Middle frontal gyrus (tissue), 1 donor: ENCODE measurements at regions not wholly inside any gene's neighbourhood (a gene's known extent, or its start where the extent isn't known, plus 50 kb on each side); places are given as distances from the start of the nearest gene placed in this dataset.
"Not testable (repeated sequence)": the region's sequence is repeated elsewhere in the genome, so short reads cannot be mapped to it uniquely, and the experiment has no call there.

Experiments
- DNase-seq: peaks from one replicate; pipeline ENCODE4 v3.0.0-alpha.2; 2015; ENCODE audit warnings: low spot score; ENCODE audit errors: extremely low spot score

DNA sequence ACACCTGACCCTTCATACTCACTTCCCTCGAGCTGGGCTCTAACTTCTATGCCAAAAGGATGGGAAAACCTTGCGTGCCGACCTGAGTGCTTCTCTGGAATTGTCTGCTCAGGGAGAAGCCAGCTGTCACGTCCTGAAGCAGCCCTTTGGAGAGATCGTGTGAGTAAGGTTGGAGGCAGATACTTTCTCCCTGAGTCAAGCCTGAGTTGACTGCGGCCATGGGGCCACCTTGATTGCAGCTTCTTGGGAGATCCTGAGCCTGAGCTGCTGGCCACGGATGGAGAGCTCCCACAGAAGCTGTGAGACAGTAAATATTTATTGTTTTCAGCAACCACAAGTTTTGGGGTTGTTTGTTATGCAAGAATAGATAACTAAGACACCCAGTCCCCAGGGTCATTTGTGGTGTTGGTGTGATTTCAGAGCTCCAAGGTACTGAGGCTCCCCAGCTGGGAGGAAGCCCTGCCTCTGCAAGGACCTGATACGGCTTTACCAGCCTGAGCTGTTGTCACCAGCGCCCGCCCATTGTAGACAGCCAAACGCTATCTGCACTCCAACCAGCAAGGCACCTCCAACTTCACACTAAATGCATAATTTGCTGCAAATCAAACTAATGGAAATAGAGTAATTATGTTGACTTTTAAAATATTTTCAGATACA is 531.6 kb downstream of the PTPRU start:
- no peak for DNase-seq

DNA sequence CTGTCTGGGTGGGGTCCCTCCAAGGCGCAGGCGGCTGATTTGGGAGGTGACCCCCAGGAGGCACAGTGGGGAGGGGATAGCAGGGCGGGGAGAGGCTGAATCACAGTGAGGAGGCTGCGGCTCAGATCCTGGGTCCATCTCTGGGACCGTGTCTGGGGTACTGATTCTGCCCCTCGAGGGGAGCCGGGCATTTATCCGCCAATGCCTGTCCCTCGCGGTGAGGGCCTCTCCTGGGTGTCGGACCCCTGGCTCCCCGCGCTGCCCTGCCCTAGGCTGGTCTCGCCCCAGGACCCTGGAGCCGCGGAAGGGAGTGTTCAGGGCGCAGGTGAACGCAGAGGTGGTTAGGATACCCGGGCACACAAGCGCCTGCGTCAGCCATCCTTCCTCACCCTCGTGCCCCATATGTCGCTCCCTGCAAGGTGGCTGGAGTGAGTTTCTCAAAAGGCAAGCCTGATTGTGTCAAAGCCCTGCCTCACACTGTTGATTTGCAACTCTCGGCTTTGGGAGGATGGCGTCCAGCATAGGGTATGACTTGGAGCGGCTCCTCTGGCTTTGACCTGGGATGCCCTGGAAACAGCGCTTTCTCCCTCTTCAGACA is 530.9 kb downstream of the PTPRU start:
- DNase-seq: no peak

DNA sequence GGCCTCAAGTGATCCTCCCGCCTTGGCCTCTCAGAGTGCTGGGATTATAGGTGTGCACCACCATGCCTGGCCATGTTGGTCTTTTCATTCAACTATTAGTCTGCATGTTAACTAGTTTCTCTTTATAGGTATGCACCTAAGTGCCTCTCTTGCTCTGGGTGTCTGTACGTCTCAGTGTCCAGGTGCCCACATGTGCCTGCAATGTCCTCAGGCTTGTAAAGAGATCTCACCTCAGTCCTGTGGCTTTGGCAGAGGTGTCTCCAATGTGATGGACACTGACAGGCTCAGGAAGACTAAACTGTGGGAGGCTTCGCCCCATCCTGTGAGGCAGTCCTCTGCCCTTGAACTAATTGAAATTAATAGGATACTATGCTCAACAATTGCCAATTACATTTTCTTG is 526.3 kb downstream of the PTPRU start:
- no peak for DNase-seq

DNA sequence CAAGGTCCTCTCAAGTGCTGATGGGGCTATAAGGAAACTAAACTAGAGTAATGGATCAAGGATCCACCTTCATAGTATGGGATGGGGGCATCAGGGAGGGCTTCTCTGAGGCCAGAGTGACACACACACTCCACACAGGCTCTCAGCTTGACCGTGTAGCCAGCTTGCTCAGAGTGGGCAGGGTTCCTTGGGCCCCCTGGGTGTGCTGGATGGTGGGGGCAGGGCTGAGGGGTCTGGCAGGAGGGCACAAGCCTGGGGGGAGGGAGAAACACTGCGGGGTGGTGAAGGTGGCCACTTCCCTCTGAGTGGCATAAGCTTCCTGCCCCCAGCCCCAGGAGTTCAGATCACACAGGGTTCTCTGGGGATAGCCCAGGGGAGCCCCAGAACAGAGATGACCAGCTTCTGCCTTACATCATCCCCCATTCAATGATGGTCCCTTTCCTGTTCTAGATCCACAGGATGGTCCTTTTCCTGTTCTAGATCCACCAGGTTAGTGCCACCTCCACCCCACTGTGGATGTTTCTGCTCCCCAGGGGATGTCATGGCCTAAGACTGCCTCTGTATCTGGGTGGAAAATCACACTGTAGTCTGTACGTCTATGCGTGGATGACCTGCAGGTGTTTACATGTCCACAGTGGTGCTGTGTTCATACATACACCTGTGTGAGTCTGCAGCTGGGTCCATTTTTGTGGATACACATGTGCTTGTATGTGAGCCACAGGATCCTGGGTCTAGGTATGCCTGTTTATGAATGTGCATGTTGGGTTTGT is 525.0 kb downstream of the PTPRU start:
- DNase-seq: no peak

DNA sequence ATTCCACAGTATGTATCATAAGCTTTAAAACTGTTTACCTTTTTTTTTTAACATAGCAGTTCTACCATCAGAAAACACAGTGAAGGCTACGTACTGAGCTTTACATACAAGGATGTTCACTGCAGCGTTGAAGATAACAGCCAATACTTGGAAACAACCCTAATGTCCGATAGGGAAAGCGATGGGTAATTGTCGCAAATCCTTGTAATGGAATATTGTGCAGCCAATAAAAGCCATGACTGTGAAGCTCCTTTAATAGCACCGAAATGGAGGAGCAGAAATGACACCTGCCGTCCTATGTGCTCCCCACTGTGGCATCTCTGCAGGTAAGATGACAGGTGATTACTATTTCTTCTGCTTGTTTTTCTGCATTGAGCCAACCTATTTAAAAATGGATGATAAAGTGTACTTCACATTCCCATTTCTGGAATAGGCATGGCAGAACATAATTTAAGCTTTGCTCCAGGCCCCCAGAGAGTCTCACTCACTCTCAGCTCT is 523.8 kb downstream of the PTPRU start:
- no peak for DNase-seq

DNA sequence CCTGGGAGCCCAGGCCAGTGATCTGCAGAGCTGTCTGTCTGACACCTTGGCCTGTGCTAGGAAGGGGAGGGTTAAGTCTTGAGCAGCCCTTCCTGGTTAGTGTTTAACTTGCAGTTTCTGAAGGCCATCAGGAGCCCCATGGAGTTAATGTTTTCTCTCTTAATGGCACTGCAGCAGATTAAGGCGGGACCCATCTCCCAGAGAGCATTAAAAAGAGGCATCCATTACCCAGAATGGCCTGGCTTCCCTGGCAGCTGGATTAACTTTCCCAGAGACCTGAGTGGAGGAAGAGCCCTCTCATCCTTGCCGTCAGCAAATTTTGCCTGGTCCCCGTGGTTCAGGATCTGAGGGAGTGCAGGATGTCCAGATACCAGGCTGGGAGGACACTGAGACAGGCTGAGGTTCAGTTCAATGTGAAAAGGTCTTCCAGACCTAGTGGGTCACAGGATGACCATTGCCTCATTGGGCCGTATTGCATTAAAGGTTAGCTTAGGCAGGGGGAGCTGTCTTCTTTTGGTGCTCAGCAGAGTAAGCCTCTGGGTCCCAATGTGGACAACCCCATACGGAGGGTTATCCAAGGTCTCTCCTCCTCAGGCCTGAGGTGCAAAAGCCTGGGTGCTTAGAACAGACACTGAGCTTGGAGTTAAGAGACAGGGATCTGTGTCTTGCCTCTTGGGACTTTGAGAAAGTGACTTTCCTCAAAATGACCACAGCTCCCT is 522.6 kb downstream of the PTPRU start:
- no peak for DNase-seq

DNA sequence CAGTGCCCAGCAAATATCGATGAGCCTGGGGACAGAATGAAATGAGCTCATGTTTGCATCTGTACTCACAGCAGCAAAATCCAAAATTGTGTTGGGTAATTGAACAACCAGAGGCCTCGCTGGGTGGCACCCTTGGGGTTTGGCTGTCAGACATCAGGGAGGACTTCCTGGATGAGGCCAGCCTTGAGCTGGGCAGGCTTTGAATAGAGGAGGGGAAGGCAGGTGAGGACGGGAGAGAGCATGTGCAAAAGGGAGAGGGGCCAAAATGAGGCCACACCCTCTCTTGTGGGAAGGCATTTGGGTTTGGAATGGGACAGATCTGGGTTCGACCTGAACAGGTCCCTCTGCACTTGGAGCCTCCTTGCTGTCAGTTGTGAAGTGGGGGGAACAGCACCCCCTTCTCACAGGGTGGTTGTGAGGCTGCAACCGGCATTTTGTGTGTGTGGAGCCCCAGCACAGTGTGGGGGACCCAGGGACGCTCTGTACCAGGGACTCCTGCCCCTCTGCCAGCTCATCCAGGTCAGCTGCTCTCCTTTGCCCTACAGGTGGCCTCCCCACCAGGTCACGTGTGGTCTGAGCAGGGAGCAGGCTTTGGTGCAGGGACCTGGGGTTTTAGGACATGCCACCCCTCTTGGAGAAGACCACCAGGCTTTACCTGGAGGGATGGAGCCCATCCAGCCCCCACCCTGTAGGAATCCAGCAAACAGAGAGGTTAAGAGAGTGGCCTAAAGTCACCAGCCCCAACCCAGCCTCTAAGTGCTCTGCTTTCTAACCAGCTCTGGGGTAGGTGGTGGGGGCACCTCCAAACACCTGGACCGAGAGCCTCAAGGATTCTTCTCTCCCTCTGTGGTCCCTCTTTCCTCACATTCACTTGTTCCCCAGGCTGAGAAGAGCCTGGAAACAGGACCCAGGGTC is 521.8 kb downstream of the PTPRU start:
- DNase-seq: no peak

DNA sequence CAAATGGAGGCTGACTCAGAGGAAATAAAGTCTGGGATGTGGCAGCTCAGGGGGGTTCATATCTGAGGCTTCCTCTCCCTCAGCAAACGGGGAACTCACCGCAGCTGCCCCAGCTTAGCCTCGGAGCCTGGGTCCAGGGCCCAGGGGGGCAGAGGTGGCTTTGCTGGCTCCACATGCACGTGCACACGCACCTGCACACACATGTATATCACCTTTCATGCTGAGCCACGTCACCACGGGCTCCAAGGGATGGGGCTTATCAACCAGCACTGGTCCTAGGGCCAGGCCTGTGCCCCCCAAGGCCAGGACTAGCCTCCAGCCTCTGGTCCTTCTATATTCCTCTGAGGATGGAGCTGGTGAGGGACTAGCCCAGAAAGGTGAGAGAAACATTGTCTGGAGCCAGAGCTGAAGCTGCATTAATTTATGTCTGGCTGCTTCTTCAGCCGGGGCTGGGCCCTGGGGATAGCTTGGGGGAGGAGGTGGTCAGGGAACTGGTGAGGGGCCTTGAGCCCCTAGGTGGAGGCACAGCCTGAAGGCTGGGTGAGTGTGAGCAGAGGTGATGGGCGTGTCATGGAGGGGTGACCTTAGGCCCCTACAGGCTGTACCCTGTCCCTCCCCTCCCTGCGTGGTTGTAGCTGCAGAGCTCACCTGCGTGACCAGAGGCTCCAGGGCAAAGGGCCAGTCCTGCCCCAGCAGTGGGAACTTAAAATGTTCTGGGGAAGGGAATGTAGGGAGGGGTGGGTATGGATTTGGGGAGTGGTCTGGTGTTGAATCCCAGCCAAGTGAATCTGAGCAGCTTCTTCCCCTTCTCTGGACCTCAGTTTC is 520.8 kb downstream of the PTPRU start:
- no peak for DNase-seq

DNA sequence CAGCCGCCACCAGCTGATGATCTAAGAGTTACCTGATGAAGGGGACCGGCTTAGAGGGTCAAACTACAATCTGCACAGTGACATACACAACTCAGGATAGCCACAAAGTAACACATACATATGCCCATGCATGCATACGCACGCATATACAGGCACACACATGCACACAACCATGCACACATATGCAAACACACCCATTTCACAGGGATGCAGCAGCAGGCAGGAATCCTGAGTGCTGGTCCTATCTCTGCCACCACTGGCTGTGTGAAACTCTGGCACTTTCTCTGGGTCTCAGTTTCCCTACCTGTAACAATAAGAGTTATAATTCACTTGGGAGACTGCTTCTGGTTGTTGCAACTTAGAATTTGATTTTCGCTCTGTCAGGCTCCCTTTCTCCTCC is 520.2 kb downstream of the PTPRU start:
- DNase-seq: no peak

DNA sequence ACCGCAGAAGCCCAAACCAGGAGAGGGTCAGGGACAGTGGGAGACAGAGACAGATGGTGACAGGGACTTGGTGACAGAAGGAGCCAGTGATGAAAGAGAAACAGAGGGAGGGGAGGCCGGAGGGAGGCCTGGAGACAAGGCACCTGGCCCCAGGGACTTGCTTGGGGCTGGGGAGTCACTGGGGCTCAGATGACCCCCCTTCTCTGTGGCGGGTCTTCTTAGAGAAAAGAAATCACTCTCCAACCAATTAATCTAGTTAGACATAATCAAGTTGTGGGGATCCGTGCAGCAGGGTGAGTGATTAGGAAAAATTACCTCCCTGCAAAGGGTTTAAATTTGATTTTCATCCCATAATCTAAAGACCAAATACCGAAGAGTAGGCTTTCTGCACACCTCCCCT is 519.8 kb downstream of the PTPRU start:
- DNase-seq: no peak

DNA sequence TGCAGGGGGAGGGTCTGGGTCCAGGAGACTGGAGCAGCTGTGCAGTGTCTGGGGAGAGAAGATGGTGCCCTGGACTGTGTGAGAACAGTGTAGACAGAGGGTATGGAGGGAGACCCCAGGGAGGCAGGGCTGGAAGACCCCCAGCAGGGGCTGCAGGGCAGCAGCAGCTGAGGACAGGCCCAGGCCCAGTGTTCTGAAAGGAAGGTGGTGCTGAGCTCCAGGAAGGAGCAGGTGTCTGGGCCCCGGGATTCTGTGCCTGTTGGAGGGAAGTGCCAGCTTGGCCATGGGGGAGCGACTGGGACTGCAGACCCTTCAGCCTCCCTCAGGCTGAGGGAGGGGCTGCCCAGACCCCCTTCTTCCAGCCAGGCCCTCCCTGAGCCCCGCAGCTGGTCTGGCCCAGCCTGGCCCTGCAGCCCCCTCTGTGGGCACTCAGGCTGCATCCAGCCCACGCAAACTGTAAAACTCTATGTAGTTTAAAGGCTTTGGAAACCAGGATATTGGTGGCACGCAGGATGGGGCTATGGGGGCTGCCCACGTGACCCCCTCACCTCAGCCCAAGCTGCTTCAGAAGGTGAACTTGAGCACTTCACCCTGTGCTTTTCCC is 519.2 kb downstream of the PTPRU start:
- not testable (repeated sequence) for DNase-seq

DNA sequence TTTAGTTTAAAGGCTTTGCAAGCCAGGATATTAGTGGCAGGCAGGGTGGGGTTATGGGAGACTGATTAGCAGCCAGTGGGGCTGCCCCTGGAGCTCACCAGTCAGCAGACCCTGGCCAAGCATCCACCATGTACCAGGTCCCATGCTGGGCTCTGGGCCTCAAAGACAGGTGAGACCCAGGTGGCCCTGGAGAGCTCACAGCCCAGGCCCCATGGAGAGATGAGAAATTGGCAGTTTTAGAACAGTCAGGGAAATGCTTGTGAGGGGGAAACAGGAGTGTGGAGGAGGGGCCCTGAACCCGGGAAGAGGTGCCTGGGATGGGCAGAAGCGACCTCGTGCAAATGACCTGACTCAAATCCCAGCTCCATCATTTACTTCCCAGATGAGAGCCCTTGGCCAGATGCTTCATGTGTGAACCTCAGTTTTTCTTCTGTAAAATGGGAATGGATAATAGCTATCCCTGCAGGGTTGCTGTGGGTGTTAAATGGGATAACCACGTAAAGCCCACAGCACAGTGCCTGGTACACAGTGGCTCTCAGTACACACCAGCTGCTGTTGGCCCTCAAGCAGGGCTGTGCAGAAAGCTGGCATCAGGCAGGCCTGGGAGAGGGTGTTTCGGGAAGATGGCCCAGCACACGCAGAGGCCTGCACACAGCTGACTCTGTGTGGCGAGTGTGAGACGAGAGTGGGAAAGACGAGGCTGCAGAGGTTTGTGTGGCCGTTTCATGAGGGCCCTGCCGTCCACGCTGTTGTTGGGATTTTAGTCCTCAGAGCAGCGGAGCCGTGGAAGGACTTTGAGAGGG is 518.5 kb downstream of the PTPRU start:
- no peak for DNase-seq

DNA sequence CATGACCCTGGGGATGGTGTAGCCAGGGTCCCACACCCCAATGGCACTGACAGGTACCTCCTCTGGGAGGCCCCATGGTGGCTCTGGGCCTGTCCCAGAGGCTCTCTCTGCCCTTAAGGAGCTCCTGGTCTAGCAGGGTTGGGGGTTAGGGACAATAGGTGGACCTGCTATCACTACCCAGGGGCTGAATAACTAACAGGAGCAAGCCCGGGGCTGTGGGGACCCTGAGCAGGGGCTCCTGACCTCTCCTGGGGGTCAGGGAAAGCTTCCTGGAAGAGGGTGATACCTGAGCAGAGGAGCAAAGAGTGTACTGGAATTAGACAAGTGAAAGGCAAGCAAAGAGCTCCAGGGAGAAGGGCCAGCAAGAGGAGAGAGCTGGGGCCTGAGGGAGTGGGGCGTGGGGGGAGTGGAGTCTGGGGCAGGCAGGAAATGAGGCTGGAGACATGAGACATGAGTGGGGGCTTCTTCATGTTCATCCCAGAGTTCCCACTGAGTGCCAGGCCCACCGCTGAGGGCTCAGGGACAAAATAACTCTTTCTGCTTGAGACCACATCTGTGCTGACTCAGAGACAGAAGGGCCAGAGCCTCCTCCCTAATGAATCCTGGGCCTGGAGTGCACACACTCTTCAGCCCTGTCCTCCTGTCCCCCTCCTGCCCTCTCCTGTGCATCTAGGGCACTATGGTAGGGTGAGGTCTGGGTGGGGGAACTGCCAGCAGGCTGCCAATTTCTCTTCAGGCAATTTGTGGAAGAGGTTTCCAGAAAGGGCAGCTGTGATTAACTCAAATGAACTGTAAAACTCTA is 517.6 kb downstream of the PTPRU start:
- no peak for DNase-seq

DNA sequence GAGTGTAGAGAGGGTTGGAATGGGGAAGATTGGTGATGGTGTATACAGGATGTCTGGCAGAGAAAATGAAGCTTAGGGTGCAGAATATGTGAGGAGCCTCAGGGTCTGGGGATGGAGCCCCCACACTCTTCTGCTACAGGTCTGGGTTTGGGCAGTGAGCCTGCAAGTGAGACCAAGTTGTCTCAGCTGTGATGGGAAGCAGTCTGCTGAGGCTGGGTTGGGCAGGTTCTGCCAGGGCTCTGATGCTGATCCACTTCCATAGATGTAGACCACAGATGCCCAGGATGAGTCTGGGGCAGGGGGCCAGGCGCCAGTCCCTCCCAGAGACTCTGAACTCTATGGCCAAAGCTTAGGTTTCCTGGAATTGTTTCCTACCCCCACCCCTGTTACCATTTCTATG is 516.9 kb downstream of the PTPRU start:
- no peak for DNase-seq

DNA sequence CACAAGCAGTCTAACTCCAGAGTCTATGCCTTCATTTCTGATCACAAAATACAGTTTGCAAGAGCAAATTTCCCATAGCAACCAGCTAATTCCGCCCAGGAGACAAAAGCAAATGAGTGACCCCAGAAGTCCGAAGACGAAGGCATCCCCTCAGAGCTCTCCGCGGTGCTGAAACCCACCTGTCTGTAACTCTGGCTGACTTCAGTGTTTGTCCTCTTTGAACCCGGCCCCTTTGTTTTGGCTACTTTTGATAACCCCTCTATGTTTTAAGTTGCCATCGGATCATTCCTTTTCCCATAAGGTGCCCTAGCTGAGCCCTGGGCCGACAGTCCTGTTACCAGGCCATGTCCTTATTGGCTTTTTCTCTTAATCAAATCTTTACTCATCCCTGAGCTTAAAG is 515.8 kb downstream of the PTPRU start:
- DNase-seq: no peak

DNA sequence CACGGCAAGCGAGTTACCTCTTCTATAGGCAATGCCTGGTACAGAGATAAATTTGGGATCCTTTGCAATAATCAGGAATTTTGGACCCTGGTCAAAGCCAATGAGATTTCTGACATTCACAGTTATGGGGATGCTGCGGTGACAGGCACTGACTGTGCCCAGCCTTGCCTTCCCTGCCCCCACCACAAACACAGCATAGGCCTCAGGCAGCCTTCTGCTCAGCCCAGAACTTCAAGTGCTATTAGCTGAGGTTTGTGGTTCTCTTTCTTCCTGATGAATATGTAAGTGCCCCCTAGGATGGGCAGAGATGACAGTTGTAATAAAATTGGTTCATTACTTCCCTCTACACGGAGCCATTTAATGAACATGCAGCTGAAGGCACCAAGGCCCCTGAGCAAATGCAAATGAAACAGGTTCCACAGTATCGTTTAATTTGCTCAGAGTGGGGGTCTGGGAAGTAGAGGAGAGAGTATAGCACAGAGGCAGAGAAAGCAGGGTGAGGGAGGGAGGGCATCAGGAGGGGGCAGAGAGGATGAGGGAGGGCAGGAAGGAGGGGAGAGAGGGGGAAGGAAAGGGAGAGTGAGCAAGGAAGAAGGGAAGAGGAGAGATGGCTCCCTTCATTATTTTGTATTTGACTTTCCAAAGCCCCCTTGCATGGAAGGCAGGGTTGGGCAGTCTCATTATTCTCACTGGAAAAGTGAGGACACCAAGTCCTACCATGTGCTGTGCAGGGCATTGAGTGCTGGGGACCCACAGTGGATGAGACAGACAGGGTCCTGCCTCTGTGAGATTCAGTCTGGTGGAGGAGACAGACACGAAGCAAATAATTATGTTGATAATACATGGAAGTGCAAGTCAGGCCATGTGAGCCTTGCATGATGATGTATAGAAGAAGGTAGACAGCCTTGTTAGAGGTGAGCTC is 513.0 kb downstream of the PTPRU start:
- DNase-seq: no peak

DNA sequence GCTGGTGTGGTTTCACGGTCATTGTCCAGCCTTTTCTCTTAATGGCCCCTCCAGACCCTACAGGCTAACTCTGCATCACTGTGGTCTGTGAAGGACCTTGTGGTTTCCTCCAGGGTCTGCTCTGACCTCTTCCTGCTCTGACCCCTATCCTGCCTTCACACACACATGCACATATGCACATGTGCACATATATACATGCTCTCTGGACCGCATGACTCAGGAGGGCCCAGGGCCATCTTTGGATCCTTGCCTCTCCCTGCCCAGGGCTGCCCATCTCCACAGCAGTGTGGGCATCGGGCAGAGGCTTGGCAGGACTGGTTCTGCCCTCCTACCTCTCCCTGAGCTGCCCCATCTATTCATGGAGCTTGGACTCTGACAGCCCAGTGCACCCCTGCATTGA is 510.9 kb downstream of the PTPRU start:
- no peak for DNase-seq
